ENCODE measurements at regions not wholly inside any gene's neighbourhood (a gene's known extent, or its start where the extent isn't known, plus 50 kb on each side); places are given as distances from the start of the nearest gene placed in this dataset.

GRCh38 chrX:100083211-100083610, 326.9 kb downstream of the PCDH19 start:
- H3K27me3 ChIP-seq = no peaks in the 10 kb centered on the region
- TF ChIP-seq POLR2AphosphoS5 (IDR thresholded peaks at IDR 0.05) (no peak), POLR2A (IDR thresholded peaks at IDR 0.05) (no peak), EP300 (IDR thresholded peaks at IDR 0.05) (no peak)
- no peak overlapping the region for H3K4me3 ChIP-seq
- no peaks in the 10 kb centered on the region for H3K9me3 ChIP-seq
- no peak for DNase-seq
- H3K36me3 ChIP-seq = no peaks in the 10 kb centered on the region
- no peaks in the 10 kb centered on the region for H3K4me1 ChIP-seq
- intact Hi-C loops (cut with DNase I; ENCODE audit: low total_unique reads) = no loop called here
- no peak overlapping the region for H3K27ac ChIP-seq

- no peaks in the 10 kb centered on the region for H3K9me3 ChIP-seq
- intact Hi-C loops (cut with DNase I; ENCODE audit: low total_unique reads) = no loop called here
- no peaks in the 10 kb centered on the region for H3K4me1 ChIP-seq
- H3K4me3 ChIP-seq = no peak overlapping the region
- H3K27me3 ChIP-seq = no peaks in the 10 kb centered on the region
- TF ChIP-seq CTCF (IDR thresholded peaks at IDR 0.05) (no peak), EP300 (IDR thresholded peaks at IDR 0.05) (no peak), POLR2AphosphoS5 (IDR thresholded peaks at IDR 0.05) (no peak), POLR2A (IDR thresholded peaks at IDR 0.05) (no peak)
- no peak overlapping the region for H3K27ac ChIP-seq
- H3K36me3 ChIP-seq = no peaks in the 10 kb centered on the region
- no peak for DNase-seq
These were observed 328.6 kb downstream of the PCDH19 start for GRCh38 chrX:100081503-100081902.

GRCh38 chrX:100076031-100076430, 334.0 kb downstream of the PCDH19 start:
- Histone ChIP-seq H3K4me1 (no peaks in the 10 kb centered on the region), H3K27ac (no peak overlapping the region), H3K36me3 (no peaks in the 10 kb centered on the region), H3K27me3 (no peaks in the 10 kb centered on the region), H3K4me3 (no peak overlapping the region), H3K9me3 (no peaks in the 10 kb centered on the region)
- TF ChIP-seq EP300 (IDR thresholded peaks at IDR 0.05) (no peak), POLR2AphosphoS5 (IDR thresholded peaks at IDR 0.05) (no peak), POLR2A (IDR thresholded peaks at IDR 0.05) (no peak), CTCF (IDR thresholded peaks at IDR 0.05) (no peak)
- intact Hi-C loops (cut with DNase I; ENCODE audit: low total_unique reads) = no loop called here
- WGBS, 5 donors = 46 to 67% (median 55%) methylated on average over 3 of the region's 3 CpGs
- no peak for DNase-seq

GRCh38 chrX:100072336-100072735, 337.7 kb downstream of the PCDH19 start:
- Histone ChIP-seq H3K4me1 (no peaks in the 10 kb centered on the region), H3K27ac (no peak overlapping the region), H3K4me3 (no peak overlapping the region), H3K27me3 (no peaks in the 10 kb centered on the region), H3K9me3 (no peaks in the 10 kb centered on the region), H3K36me3 (no peaks in the 10 kb centered on the region)
- no peak for DNase-seq
- intact Hi-C loops (cut with DNase I; ENCODE audit: low total_unique reads) = no loop called here
- TF ChIP-seq EP300 (IDR thresholded peaks at IDR 0.05) (no peak), POLR2AphosphoS5 (IDR thresholded peaks at IDR 0.05) (no peak), CTCF (IDR thresholded peaks at IDR 0.05) (no peak), POLR2A (IDR thresholded peaks at IDR 0.05) (no peak)

GRCh38 chrX:100070334-100070849, 339.7 kb downstream of the PCDH19 start:
- DNase-seq = no peak
- Histone ChIP-seq H3K27me3 (no peaks in the 10 kb centered on the region), H3K9me3 (no peaks in the 10 kb centered on the region), H3K27ac (no peak overlapping the region), H3K4me1 (no peaks in the 10 kb centered on the region), H3K4me3 (no peak overlapping the region), H3K36me3 (no peaks in the 10 kb centered on the region)
- TF ChIP-seq POLR2A (IDR thresholded peaks at IDR 0.05) (no peak), EP300 (IDR thresholded peaks at IDR 0.05) (no peak), CTCF (IDR thresholded peaks at IDR 0.05) (no peak), POLR2AphosphoS5 (IDR thresholded peaks at IDR 0.05) (no peak)
- intact Hi-C loops (cut with DNase I; ENCODE audit: low total_unique reads) = no loop called here
- 41 to 63% (median 53%) methylated on average over 3 of the region's 3 CpGs for WGBS, 5 donors

Data from stomach (tissue), 8 donors.